ENCODE measurements at regions not wholly inside any gene's neighbourhood (a gene's known extent, or its start where the extent isn't known, plus 50 kb on each side); places are given as distances from the start of the nearest gene placed in this dataset.

GRCh38 chr5:144009116-144009515, 161.3 kb downstream of the YIPF5 start:
- TF ChIP-seq POLR2AphosphoS5 (IDR thresholded peaks at IDR 0.05) (no peak), EP300 (IDR thresholded peaks at IDR 0.05) (no peak), POLR2A (IDR thresholded peaks at IDR 0.05) (no peak), CTCF (IDR thresholded peaks at IDR 0.05) (no peak)
- Histone ChIP-seq H3K4me1 (no peaks in the 10 kb centered on the region), H3K9me3 (peaks cover 0 to 9% (median 0%) of the 10 kb centered on the region in 4 donors), H3K27me3 (no peaks in the 10 kb centered on the region), H3K27ac (no peak overlapping the region), H3K36me3 (no peaks in the 10 kb centered on the region), H3K4me3 (no peak overlapping the region)
- intact Hi-C loops (cut with DNase I) = no loop called here
- no peak for DNase-seq

DNA sequence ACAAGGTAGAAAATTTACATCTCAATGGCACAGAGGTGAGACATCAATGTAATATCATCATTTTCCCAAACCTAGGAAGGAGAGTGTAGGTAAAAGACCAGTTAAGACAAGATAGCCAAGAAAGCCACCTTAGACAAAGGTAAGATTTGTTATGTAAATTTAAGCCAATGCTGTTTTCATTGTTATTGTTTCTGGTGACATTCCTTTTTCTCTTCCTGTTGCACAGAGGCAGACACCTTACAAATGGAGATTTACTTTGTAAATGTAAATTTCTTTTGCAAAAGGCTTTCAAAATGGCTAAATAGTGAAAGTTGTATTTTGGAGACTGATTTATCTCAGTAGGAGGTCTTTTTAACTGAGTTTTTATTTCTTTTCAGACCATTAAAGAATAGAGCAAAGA, 159.1 kb downstream of the YIPF5 start:
- no peak for TF ChIP-seq POLR2A (IDR thresholded peaks at IDR 0.05)
- no peak for TF ChIP-seq CTCF (IDR thresholded peaks at IDR 0.05)
- no peak for TF ChIP-seq POLR2AphosphoS5 (IDR thresholded peaks at IDR 0.05)
- no peak for TF ChIP-seq EP300 (IDR thresholded peaks at IDR 0.05)
- Histone ChIP-seq H3K36me3 (no peaks in the 10 kb centered on the region), H3K4me1 (no peaks in the 10 kb centered on the region), H3K27me3 (no peaks in the 10 kb centered on the region), H3K4me3 (no peak overlapping the region), H3K9me3 (peaks cover 0 to 9% (median 0%) of the 10 kb centered on the region in 4 donors), H3K27ac (no peak overlapping the region)
- no peak for DNase-seq
- intact Hi-C loops (cut with DNase I) = no loop called here

- Histone ChIP-seq H3K4me3 (no peak overlapping the region), H3K27ac (no peak overlapping the region), H3K9me3 (peaks cover 0 to 9% (median 0%) of the 10 kb centered on the region in 4 donors), H3K27me3 (no peaks in the 10 kb centered on the region), H3K4me1 (peaks cover 0 to 19% (median 4%) of the 10 kb centered on the region in 4 donors), H3K36me3 (no peaks in the 10 kb centered on the region)
- TF ChIP-seq POLR2AphosphoS5 (IDR thresholded peaks at IDR 0.05) = no peak
- TF ChIP-seq EP300 (IDR thresholded peaks at IDR 0.05) = no peak
- no peak for TF ChIP-seq CTCF (IDR thresholded peaks at IDR 0.05)
- TF ChIP-seq POLR2A (IDR thresholded peaks at IDR 0.05) = no peak
- DNase-seq = no peak
- intact Hi-C loops (cut with DNase I) = no loop called here
- WGBS, 2 donors = 63 to 87% methylated on average over 2 of the region's 2 CpGs
These were observed 156.6 kb downstream of the YIPF5 start for GRCh38 chr5:144013816-144014215.

DNA sequence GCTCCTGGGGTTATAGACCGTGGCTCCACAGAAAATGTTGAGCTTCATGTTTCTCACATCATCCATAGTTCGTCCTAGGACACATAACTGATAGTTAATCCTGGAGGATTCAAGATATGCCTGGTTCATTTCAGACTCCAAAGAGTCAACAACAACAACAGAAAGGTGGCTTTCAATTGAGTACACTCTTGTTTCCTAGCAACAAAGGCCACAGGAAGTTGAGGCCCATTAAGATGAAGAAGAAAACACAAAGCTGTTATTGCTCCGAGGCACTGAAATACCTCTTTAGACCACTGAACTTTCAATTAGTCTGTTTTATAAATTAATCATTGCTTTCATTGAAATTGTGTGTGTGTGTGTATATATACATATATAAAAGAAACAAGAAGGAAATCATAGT, 154.5 kb downstream of the YIPF5 start:
- Histone ChIP-seq H3K27ac (no peak overlapping the region), H3K9me3 (peaks cover 0 to 9% (median 0%) of the 10 kb centered on the region in 4 donors), H3K4me1 (peaks cover 0 to 19% (median 4%) of the 10 kb centered on the region in 4 donors), H3K27me3 (no peaks in the 10 kb centered on the region), H3K4me3 (no peak overlapping the region), H3K36me3 (no peaks in the 10 kb centered on the region)
- TF ChIP-seq POLR2A (IDR thresholded peaks at IDR 0.05) (no peak), POLR2AphosphoS5 (IDR thresholded peaks at IDR 0.05) (no peak), EP300 (IDR thresholded peaks at IDR 0.05) (no peak), CTCF (IDR thresholded peaks at IDR 0.05) (no peak)
- no peak for DNase-seq
- intact Hi-C loops (cut with DNase I) = no loop called here
- 66 to 67% methylated on average over 3 of the region's 3 CpGs for WGBS, 2 donors

GRCh38 chr5:144017119-144017518, 153.3 kb downstream of the YIPF5 start:
- TF ChIP-seq POLR2A (IDR thresholded peaks at IDR 0.05) = no peak
- 85 to 86% methylated on average over 7 of the region's 7 CpGs for WGBS, 2 donors
- Histone ChIP-seq H3K36me3 (no peaks in the 10 kb centered on the region), H3K9me3 (peaks cover 0 to 9% (median 0%) of the 10 kb centered on the region in 4 donors), H3K27me3 (no peaks in the 10 kb centered on the region), H3K27ac (no peak overlapping the region), H3K4me3 (no peak overlapping the region), H3K4me1 (peaks cover 0 to 19% (median 4%) of the 10 kb centered on the region in 4 donors)
- DNase-seq = no peak
- intact Hi-C loops (cut with DNase I) = no loop called here
